Fibroblast of lung (primary cell): ENCODE measurements at regions not wholly inside any gene's neighbourhood (a gene's known extent, or its start where the extent isn't known, plus 50 kb on each side); places are given as distances from the start of the nearest gene placed in this dataset.

Experiments used
- DNase-seq, 2 donors: peaks; one replicate each; pipeline versions ENCODE4 v3.0.0 to v3.0.0-alpha.2; 2010; ENCODE audit warnings: low read depth in 2 of 2
- H2AFZ ChIP-seq: 2 replicates; pipeline ENCODE4 v1.5.1; 2012; ENCODE audit warnings: low read length, control low read depth, inconsistent platforms
- H3K27ac ChIP-seq: 2 replicates; pipeline ENCODE4 v1.5.1; 2011; ENCODE audit warnings: low read length, control low read depth; ENCODE audit not compliant: insufficient read depth
- H3K27me3 ChIP-seq: 2 replicates; pipeline ENCODE4 v1.5.1; 2011; ENCODE audit warnings: mild to moderate bottlenecking, low read length; ENCODE audit not compliant: control insufficient read depth, insufficient read depth
- H3K36me3 ChIP-seq: 2 replicates; pipeline ENCODE4 v1.5.1; 2011; ENCODE audit warnings: low read length; ENCODE audit not compliant: control insufficient read depth, insufficient read depth
- H3K4me1 ChIP-seq: 2 replicates; pipeline ENCODE4 v1.5.1; 2011; ENCODE audit warnings: low read length; ENCODE audit not compliant: control insufficient read depth, insufficient read depth; ENCODE audit errors: extremely low read depth
- H3K4me2 ChIP-seq: 2 replicates; pipeline ENCODE4 v1.5.1; 2011; ENCODE audit warnings: low read length, control low read depth; ENCODE audit not compliant: insufficient read depth; ENCODE audit errors: extremely low read depth
- H3K4me3 ChIP-seq, 4 experiments: fragments of 200-600 bp in 1 of 4; sonication (generic) in 1 of 4; replicated peaks in 1 of 4; 2 replicates each; pipeline ENCODE4 v1.5.1; 2011 to 2016; ENCODE audit warnings: low read length in 4 of 4, low read depth in 3 of 4, mild to moderate bottlenecking in 3 of 4, control low read depth in 2 of 4, inconsistent platforms in 1 of 4, mixed read lengths in 1 of 4; ENCODE audit not compliant: insufficient read depth in 1 of 4; ENCODE audit errors: control extremely low read depth in 1 of 4
- H3K79me2 ChIP-seq: 2 replicates; pipeline ENCODE4 v1.5.1; 2012; ENCODE audit warnings: mild to moderate bottlenecking, low read length, inconsistent platforms; ENCODE audit not compliant: control insufficient read depth, insufficient read depth
- H3K9ac ChIP-seq: 2 replicates; pipeline ENCODE4 v1.5.1; 2011; ENCODE audit warnings: mild to moderate bottlenecking, low read length, control low read depth; ENCODE audit not compliant: insufficient read depth
- H3K9me3 ChIP-seq: 2 replicates; pipeline ENCODE4 v1.5.1; 2012; ENCODE audit warnings: low read depth, low read length; ENCODE audit not compliant: control insufficient read depth, insufficient read depth
- H4K20me1 ChIP-seq: 2 replicates; pipeline ENCODE4 v1.5.1; 2011; ENCODE audit warnings: low read length; ENCODE audit not compliant: control insufficient read depth, insufficient read depth; ENCODE audit errors: extremely low read depth
- EZH2 ChIP-seq: IDR thresholded peaks from 2 replicates; pipeline ENCODE4 v1.5.1; 2012; ENCODE audit warnings: low read length, control low read depth, mild to moderate bottlenecking; ENCODE audit errors: missing control alignments
- TF ChIP-seq, protein P1 (sequence below), 2 donors: IDR thresholded peaks in 1 of 2; conservative IDR thresholded peaks in 1 of 2; 1 replicate in 1 of 2; 2 replicates in 1 of 2; pipeline ENCODE4 v1.5.1; 2011 to 2012; ENCODE audit warnings: low read length in 2 of 2, control low read depth in 1 of 2, inconsistent platforms in 1 of 2, low read depth in 1 of 2, mild to moderate bottlenecking in 1 of 2

DNA sequence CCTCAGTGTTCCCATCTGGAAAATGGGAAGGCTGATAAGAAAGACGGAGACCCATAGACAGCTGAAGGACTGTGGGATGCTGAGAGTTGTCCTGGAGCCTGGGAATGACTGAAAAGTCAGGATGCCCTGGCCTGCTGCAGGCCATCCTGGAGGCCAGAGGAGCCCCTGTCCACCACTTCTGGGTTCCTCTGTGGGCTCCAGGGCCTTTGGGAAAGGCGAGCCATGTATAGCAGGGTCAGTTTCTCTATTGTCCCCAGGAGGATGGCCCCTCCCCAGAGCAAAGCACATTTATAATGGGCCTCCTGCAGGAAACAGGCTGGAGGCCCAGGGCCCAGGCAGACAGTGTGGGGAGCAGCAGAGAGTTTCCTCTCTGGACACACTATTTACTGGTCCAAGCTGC is 471.4 kb upstream of the MGMT start:
- TF ChIP-seq, protein P1, sequence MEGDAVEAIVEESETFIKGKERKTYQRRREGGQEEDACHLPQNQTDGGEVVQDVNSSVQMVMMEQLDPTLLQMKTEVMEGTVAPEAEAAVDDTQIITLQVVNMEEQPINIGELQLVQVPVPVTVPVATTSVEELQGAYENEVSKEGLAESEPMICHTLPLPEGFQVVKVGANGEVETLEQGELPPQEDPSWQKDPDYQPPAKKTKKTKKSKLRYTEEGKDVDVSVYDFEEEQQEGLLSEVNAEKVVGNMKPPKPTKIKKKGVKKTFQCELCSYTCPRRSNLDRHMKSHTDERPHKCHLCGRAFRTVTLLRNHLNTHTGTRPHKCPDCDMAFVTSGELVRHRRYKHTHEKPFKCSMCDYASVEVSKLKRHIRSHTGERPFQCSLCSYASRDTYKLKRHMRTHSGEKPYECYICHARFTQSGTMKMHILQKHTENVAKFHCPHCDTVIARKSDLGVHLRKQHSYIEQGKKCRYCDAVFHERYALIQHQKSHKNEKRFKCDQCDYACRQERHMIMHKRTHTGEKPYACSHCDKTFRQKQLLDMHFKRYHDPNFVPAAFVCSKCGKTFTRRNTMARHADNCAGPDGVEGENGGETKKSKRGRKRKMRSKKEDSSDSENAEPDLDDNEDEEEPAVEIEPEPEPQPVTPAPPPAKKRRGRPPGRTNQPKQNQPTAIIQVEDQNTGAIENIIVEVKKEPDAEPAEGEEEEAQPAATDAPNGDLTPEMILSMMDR (conservative IDR thresholded peaks at IDR 0.05 in 1 of 2, IDR thresholded peaks at IDR 0.05 in 1 of 2; ENCODE audit: low read depth in 1 of 2, low read length in 2 of 2), result no peak
- TF ChIP-seq EZH2, result no peak
- Histone ChIP-seq H4K20me1 (no peaks in the 10 kb centered on the region), H3K36me3 (no peaks in the 10 kb centered on the region), H3K4me3 (no peak overlapping the region), H3K79me2 (no peaks in the 10 kb centered on the region), H2AFZ (no peak overlapping the region), H3K9ac (no peak overlapping the region), H3K4me1 (no peaks in the 10 kb centered on the region), H3K27me3 (no peaks in the 10 kb centered on the region), H3K9me3 (no peaks in the 10 kb centered on the region), H3K27ac (no peak overlapping the region), H3K4me2 (no peak overlapping the region)
- DNase-seq, result no peak

DNA sequence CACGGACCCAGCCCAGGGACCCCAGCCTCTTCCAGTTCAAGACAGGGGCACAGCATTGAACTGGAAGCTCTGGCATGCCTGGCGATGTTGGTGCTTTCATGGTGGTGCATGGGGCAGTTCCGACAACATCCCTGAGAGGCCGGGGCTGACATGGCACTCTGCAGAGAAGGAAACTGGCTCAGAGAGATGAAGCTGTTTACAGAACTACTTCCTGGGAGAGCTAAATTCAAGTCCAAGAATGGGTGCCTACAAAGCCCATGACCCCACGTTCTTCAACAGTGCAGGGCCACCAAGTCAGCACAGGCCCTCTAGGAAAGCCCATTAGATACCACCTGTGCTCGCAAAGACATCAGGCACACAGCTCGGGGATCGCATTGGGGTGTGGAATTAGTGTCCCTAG is 470.9 kb upstream of the MGMT start:
- Histone ChIP-seq H3K27ac (no peak overlapping the region), H3K4me3 (no peak overlapping the region), H3K36me3 (no peaks in the 10 kb centered on the region), H3K9ac (no peak overlapping the region), H4K20me1 (no peaks in the 10 kb centered on the region), H3K4me1 (no peaks in the 10 kb centered on the region), H2AFZ (no peak overlapping the region), H3K4me2 (no peak overlapping the region), H3K9me3 (no peaks in the 10 kb centered on the region), H3K79me2 (no peaks in the 10 kb centered on the region), H3K27me3 (no peaks in the 10 kb centered on the region)
- no peak for TF ChIP-seq EZH2
- TF ChIP-seq, protein P1 (conservative IDR thresholded peaks at IDR 0.05 in 1 of 2, IDR thresholded peaks at IDR 0.05 in 1 of 2; ENCODE audit: low read depth in 1 of 2, low read length in 2 of 2), result no peak
- no peak for DNase-seq

DNA sequence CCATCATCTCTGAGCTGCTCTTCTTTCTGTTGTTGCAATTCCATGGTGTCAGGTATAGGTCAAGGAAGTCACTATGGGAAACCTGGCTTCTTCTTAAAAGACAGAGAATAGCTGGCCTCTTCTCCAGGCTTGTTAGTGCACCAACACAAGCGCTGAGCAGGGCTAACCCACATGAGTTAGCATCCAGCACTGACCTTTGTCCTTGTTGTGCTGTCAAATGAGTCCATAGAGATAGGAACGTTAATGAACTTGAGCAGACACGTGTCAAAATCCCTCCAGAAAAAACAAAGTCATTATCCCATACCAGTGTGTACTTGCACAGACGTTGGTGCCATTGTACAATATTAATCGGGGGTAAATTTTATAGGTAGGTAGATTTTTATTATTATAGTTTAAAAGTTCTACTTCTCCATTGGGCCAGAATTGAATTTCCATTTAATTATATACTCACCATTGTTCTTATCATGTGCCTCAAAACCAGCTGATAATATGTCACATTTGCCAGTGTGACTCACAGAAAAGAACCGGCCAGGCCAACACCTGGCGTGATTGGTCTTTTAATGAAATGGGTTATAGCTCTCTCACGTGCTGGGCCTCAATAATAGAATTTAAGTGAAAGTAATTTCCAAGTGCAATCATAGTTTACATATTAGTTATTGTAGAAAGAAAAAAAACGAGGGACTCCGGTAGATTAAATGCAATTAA is 468.8 kb upstream of the MGMT start:
- no peak for DNase-seq
- TF ChIP-seq, protein P1 (conservative IDR thresholded peaks at IDR 0.05 in 1 of 2, IDR thresholded peaks at IDR 0.05 in 1 of 2; ENCODE audit: low read depth in 1 of 2, low read length in 2 of 2), result no peak
- TF ChIP-seq EZH2, result no peak
- Histone ChIP-seq H3K9ac (no peak overlapping the region), H4K20me1 (no peaks in the 10 kb centered on the region), H3K4me1 (no peaks in the 10 kb centered on the region), H3K4me3 (no peak overlapping the region), H3K79me2 (no peaks in the 10 kb centered on the region), H3K4me2 (no peak overlapping the region), H3K27ac (no peak overlapping the region), H2AFZ (no peak overlapping the region), H3K27me3 (no peaks in the 10 kb centered on the region), H3K36me3 (no peaks in the 10 kb centered on the region), H3K9me3 (no peaks in the 10 kb centered on the region)
